ENCODE measurements at regions not wholly inside any gene's neighbourhood (a gene's known extent, or its start where the extent isn't known, plus 50 kb on each side); places are given as distances from the start of the nearest gene placed in this dataset.

GRCh38 chr9:65458992-65459391 lies 174.0 kb upstream of the FOXD4L5 start:
- TF ChIP-seq EZH2 (IDR thresholded peaks at IDR 0.05), result no peak
- TF ChIP-seq POLR2AphosphoS5 (IDR thresholded peaks at IDR 0.05; ENCODE audit: borderline replicate concordance, low read depth, low read length), result no peak
